Bronchial epithelial cell (primary cell): ENCODE measurements at regions not wholly inside any gene's neighbourhood (a gene's known extent, or its start where the extent isn't known, plus 50 kb on each side); places are given as distances from the start of the nearest gene placed in this dataset.
A peak's percentile ranks its signal among the peaks of the same experiment; 100 is the strongest.
"Not testable (repeated sequence)": the region's sequence is repeated elsewhere in the genome, so short reads cannot be mapped to it uniquely, and the experiment has no call there.

ENCODE experiments used
- DNase-seq: peaks from one replicate; pipeline ENCODE4 v3.0.0-alpha.2; 2010; ENCODE audit warnings: low read depth
- FAIRE-seq: peaks from 2 replicates; lab custom pipeline; 2011; peaks lifted over from hg19 to GRCh38; lab: Jason Lieb, UNC
- H3K27me3 ChIP-seq: 2 replicates; pipeline ENCODE4 v1.5.1; 2011; ENCODE audit warnings: low read length; ENCODE audit not compliant: control insufficient read depth, insufficient read depth
- H3K36me3 ChIP-seq: 2 replicates; pipeline ENCODE4 v1.5.1; 2011; ENCODE audit warnings: low read length; ENCODE audit not compliant: control insufficient read depth, insufficient read depth
- H3K4me3 ChIP-seq: 2 replicates; pipeline ENCODE4 v1.5.1; 2011; ENCODE audit warnings: mild to moderate bottlenecking, low read depth, low read length, control low read depth
- CTCF ChIP-seq: IDR thresholded peaks from 2 replicates; pipeline ENCODE4 v1.5.1; 2011; ENCODE audit warnings: mild to moderate bottlenecking, moderate library complexity, low read length, control low read depth, inconsistent platforms; ENCODE audit not compliant: insufficient read depth, severe bottlenecking

DNA sequence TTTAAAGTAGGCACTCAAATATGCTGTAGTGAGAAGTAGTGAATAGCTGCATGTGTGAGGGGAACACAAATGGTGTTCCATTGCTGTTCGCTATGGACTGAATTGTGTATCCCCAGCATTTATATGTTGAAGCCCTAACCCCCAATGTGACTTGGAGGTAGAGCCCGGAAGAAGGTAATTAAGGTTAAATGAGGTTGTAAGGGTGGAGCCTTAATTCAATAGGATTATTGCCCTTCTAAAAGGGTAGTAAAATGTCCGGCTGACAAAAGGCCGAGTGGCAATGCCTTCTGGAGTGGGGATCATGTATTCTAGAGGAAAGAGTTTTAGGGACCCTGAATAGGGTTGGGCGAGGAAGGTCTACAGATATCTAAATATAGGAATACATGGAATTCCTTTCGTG, 168.9 kb upstream of the NUDT10 start:
- Histone ChIP-seq H3K27me3 (no peaks in the 10 kb centered on the region), H3K36me3 (no peaks in the 10 kb centered on the region), H3K4me3 (no peak overlapping the region)
- TF ChIP-seq CTCF: no peak
- no peak for DNase-seq
- FAIRE-seq: no peak

DNA sequence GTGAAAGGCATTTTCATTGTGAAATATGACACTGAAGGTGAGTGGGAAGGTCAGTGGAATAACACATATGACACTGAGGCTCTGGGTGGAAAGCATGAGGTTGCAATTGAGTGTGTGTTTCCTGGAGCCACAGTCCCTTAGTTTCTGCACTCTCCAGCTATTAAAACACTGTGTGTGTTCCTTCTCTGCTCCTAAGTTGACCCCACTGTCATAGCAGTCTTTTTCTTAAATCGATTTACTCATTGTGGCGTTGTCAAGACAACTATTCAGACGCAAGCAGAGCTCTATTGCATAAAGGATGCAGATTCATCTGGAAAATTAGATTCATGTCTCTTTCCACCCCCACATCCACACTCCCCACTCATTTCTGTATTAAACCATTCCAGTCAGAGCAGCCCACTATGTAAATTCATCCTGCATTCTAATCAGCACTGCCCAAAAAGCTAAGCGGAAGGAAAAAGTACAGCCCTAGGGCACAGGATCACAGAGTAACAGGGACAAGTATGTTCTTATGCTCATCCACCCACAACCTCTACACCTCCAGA, 154.2 kb upstream of the NUDT10 start:
- H3K27me3 ChIP-seq, H3K36me3 ChIP-seq, H3K4me3 ChIP-seq, DNase-seq: not testable (repeated sequence)
- peak; percentile 28 for FAIRE-seq

DNA sequence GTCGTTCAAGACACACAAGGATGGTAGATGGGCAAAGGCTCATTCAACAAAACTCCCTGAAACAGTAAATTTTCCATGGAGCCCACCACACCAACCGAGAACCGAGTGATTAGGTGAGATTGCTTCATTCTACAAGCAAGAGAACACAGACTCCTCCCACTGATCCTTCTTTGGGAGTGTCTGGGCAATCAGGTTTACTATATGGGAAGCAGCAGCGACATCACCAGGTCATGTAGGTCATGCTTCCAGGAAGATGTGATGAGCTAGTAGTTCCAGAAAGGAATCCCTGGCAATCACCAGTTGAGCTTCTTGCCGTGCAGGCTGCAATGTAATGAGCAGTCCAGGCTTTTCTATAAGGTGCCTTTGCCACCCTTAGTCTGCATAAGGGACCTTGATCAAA, 152.8 kb upstream of the NUDT10 start:
- not testable (repeated sequence) for H3K36me3 ChIP-seq, H3K27me3 ChIP-seq, DNase-seq, H3K4me3 ChIP-seq
- peak; percentile 92 for FAIRE-seq

DNA sequence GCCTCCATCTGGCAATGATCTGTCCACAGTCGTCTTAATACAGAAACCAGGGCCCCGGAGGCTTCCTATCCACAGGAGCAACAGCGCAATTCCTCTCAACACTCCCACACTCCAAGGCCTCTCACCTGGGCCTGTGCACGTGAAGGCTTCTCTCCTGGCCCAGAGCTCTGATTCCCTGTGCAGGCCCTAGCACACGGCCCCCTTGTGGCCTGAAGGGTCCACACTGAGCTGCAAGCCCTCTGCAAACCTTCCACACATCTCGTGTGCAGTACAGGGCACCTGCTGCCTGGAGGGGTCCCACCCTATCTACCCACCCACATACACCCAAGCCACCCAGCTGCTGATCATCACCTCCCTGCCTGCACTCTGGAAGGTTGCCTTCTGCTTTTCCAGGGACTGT, 150.1 kb upstream of the NUDT10 start:
- no peaks in the 10 kb centered on the region for H3K27me3 ChIP-seq
- no peak overlapping the region for H3K4me3 ChIP-seq
- no peaks in the 10 kb centered on the region for H3K36me3 ChIP-seq
- no peak for FAIRE-seq
- TF ChIP-seq CTCF: no peak
- DNase-seq: no peak

- FAIRE-seq: no peak
- DNase-seq: no peak
- H3K36me3 ChIP-seq: no peaks in the 10 kb centered on the region
- TF ChIP-seq CTCF: no peak
- H3K4me3 ChIP-seq: no peak overlapping the region
- H3K27me3 ChIP-seq: no peaks in the 10 kb centered on the region
Measured at GRCh38 chrX:51192104-51192503, 140.5 kb upstream of the NUDT10 start.

DNA sequence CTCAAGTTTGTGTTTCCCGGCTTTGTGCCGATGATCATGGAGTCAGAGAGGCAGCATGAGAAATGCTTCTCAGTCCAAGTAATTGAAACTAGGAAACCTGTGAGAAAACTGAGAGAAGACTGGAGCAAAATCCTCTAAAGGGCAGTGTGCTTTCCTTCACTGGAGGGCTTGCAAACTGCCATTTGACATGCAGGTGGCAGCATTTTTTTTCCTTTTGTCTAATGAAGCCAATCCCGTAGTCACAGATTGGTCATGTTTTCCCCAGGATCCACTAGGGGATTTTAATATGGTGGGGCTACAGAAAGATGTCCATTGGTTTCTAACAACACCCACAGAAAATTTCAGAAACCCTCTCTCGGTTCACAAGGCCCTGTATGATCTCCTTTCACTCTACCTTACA, 117.4 kb upstream of the NUDT10 start:
- Histone ChIP-seq H3K4me3 (no peak overlapping the region), H3K36me3 (no peaks in the 10 kb centered on the region), H3K27me3 (no peaks in the 10 kb centered on the region)
- TF ChIP-seq CTCF: no peak
- DNase-seq: peak; percentile 0
- no peak for FAIRE-seq

DNA sequence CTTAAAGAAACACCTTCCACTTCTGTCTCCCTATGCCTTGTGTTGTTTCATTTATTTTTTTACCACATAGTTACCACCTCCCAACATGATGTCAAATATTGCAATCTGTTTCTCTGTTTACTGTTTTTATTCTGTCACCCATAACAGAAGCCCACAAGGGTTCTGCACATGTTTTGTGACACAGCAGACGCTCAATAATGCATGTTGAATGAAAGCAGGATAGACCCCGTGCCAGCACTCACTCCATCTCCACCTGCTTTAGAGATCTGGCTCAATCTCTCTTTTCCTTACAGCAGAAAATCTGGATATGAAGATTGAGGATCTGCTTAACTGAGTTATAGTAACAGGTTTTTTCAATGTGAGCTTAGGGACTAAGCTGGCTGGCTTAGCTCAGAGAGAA, 116.8 kb upstream of the NUDT10 start:
- H3K27me3 ChIP-seq: no peaks in the 10 kb centered on the region
- DNase-seq (no peak), FAIRE-seq (no peak)
- no peaks in the 10 kb centered on the region for H3K36me3 ChIP-seq
- H3K4me3 ChIP-seq: no peak overlapping the region
- TF ChIP-seq CTCF: no peak
